HL-60 (cell line): ENCODE measurements at regions not wholly inside any gene's neighbourhood (a gene's known extent, or its start where the extent isn't known, plus 50 kb on each side); places are given as distances from the start of the nearest gene placed in this dataset.

Source experiments
- DNase-seq, 2 experiments: peaks; one replicate each; pipeline ENCODE4 v3.0.0-alpha.2; 2010 to 2020; ENCODE audit warnings: low read depth in 1 of 2, low spot score in 1 of 2
- H3K27ac ChIP-seq: fragments of 250-450 bp; sonication (Bioruptor Pico); replicated peaks from 2 replicates; pipeline ENCODE4 v1.5.1; 2020; ENCODE audit warnings: mild to moderate bottlenecking, moderate library complexity
- H3K27me3 ChIP-seq: fragments of 250-450 bp; sonication (Bioruptor Pico); 2 replicates; pipeline ENCODE4 v1.5.1; 2021; ENCODE audit warnings: mild to moderate bottlenecking, moderate library complexity; ENCODE audit not compliant: insufficient read depth, poor library complexity, severe bottlenecking
- H3K4me3 ChIP-seq: replicated peaks from 2 replicates; pipeline ENCODE4 v1.5.1; 2011; ENCODE audit warnings: mild to moderate bottlenecking, control low read depth, low read length; ENCODE audit not compliant: insufficient read depth
- GABPA ChIP-seq: IDR thresholded peaks from 2 replicates; pipeline ENCODE4 v1.6.1; 2012; ENCODE audit warnings: low read depth
- POLR2AphosphoS5 ChIP-seq: IDR thresholded peaks from 2 replicates; pipeline ENCODE4 v1.6.1; 2012; ENCODE audit warnings: low read depth
- SPI1 ChIP-seq: IDR thresholded peaks from 2 replicates; pipeline ENCODE4 v1.6.1; 2012; ENCODE audit warnings: low read depth, mild to moderate bottlenecking, borderline replicate concordance
- TF ChIP-seq, protein P1 (sequence below): IDR thresholded peaks from 2 replicates; pipeline ENCODE4 v1.6.1; 2012; ENCODE audit warnings: low read depth; ENCODE audit not compliant: insufficient replicate concordance
- TF ChIP-seq, protein P2 (sequence below): IDR thresholded peaks from one replicate; pipeline ENCODE4 v1.5.1; 2011; ENCODE audit warnings: low read length, control low read depth, inconsistent platforms; ENCODE audit not compliant: insufficient read depth

DNA sequence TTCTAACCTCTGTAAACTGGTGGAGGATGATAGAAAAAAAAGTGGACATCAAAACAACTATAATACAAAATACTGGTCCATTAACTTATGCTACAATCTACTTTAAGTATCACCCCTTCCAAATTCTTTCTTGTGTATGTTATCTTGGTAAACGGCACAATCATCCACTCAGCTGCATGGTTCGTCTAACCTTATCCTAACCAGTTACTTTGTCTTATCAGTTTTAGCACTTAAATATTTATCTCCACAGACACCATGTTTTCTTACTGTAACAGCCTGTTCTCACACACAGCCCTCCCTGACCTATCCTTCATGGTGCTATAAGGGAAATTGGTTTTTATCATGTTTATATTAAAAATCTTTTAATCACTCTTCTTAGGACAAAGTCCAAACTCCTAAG, 157.2 kb downstream of the PTGER3 start:
- H3K27ac ChIP-seq = no peak overlapping the region
- TF ChIP-seq, protein P1, sequence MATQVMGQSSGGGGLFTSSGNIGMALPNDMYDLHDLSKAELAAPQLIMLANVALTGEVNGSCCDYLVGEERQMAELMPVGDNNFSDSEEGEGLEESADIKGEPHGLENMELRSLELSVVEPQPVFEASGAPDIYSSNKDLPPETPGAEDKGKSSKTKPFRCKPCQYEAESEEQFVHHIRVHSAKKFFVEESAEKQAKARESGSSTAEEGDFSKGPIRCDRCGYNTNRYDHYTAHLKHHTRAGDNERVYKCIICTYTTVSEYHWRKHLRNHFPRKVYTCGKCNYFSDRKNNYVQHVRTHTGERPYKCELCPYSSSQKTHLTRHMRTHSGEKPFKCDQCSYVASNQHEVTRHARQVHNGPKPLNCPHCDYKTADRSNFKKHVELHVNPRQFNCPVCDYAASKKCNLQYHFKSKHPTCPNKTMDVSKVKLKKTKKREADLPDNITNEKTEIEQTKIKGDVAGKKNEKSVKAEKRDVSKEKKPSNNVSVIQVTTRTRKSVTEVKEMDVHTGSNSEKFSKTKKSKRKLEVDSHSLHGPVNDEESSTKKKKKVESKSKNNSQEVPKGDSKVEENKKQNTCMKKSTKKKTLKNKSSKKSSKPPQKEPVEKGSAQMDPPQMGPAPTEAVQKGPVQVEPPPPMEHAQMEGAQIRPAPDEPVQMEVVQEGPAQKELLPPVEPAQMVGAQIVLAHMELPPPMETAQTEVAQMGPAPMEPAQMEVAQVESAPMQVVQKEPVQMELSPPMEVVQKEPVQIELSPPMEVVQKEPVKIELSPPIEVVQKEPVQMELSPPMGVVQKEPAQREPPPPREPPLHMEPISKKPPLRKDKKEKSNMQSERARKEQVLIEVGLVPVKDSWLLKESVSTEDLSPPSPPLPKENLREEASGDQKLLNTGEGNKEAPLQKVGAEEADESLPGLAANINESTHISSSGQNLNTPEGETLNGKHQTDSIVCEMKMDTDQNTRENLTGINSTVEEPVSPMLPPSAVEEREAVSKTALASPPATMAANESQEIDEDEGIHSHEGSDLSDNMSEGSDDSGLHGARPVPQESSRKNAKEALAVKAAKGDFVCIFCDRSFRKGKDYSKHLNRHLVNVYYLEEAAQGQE = no peak
- TF ChIP-seq GABPA (no peak), SPI1 (no peak), POLR2AphosphoS5 (no peak)
- TF ChIP-seq, protein P2, sequence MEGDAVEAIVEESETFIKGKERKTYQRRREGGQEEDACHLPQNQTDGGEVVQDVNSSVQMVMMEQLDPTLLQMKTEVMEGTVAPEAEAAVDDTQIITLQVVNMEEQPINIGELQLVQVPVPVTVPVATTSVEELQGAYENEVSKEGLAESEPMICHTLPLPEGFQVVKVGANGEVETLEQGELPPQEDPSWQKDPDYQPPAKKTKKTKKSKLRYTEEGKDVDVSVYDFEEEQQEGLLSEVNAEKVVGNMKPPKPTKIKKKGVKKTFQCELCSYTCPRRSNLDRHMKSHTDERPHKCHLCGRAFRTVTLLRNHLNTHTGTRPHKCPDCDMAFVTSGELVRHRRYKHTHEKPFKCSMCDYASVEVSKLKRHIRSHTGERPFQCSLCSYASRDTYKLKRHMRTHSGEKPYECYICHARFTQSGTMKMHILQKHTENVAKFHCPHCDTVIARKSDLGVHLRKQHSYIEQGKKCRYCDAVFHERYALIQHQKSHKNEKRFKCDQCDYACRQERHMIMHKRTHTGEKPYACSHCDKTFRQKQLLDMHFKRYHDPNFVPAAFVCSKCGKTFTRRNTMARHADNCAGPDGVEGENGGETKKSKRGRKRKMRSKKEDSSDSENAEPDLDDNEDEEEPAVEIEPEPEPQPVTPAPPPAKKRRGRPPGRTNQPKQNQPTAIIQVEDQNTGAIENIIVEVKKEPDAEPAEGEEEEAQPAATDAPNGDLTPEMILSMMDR = no peak
- no peaks in the 10 kb centered on the region for H3K27me3 ChIP-seq
- H3K4me3 ChIP-seq = no peak overlapping the region
- DNase-seq = no peak

DNA sequence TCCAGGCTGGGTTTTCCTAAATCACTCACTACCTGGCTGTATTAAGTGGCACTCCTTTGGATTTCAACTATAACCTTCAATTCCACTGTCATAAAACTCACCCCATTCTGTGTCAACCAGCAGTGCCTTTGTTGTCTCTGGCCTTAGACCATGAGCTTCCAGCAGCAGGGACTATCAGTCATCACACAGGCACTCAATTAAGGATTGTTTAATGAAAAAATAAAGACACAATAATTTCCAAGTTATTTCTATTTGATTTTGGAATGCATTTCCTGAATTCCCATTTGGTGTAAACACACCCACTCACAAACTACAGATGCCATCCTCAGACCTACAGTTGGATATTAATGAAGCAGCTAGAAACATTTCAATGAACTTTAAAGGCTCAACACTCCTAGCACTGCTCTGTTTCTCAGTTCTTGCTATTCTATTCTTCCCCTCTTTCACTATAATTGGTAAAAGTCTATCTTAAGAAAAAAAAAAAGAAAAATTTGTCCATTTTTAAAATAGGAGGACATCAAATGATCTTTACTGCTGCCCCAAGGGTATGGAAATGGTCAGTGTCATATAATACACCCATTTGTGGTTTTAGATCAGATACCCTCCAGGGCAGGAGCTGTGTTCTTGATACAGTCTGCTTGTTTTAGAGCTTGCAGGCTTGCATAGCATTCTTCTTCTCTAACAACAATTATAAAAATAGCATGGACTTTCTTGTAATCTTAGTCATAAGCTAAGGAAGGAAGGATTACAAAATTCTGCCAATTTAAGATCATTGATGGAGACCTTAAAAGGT, 156.4 kb downstream of the PTGER3 start:
- Histone ChIP-seq H3K27me3 (no peaks in the 10 kb centered on the region), H3K27ac (no peak overlapping the region), H3K4me3 (no peak overlapping the region)
- TF ChIP-seq, protein P1 = no peak
- TF ChIP-seq SPI1 (no peak), GABPA (no peak), POLR2AphosphoS5 (no peak)
- TF ChIP-seq, protein P2 = no peak
- DNase-seq = no peak

DNA sequence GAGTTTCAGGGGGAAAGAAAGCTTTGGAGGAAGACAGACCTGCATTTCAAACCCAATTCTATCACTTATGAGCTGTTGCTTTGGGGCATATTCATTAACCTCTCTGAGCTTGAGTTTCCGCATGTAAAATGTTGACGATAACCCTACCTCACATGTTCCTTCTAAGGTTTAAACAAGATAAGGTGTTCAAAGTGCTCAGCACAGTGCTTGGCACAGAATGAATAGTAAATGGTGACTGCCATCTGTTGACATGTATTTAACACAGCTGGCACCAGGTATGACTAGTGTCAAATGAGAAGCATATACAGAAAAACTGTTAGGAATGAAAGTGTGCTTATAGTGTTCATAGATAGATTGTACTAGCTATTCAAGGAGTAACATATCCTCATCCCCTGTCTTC, 155.5 kb downstream of the PTGER3 start:
- Histone ChIP-seq H3K27ac (no peak overlapping the region), H3K4me3 (no peak overlapping the region), H3K27me3 (no peaks in the 10 kb centered on the region)
- DNase-seq = no peak
- TF ChIP-seq, protein P1 = no peak
- TF ChIP-seq GABPA = no peak
- TF ChIP-seq POLR2AphosphoS5 = no peak
- TF ChIP-seq SPI1 = no peak
